Duodenal mucosa (tissue), 2 donors: ENCODE measurements at regions not wholly inside any gene's neighbourhood (a gene's known extent, or its start where the extent isn't known, plus 50 kb on each side); places are given as distances from the start of the nearest gene placed in this dataset.

ENCODE experiments used
- H3K27ac ChIP-seq: one replicate; pipeline ENCODE4 v1.7.0; 2013; ENCODE audit warnings: low read depth, low read length
- H3K27me3 ChIP-seq, 2 donors: one replicate each; pipeline ENCODE4 v1.7.0; 2013; ENCODE audit warnings: low read length in 2 of 2, control low read depth in 1 of 2; ENCODE audit not compliant: insufficient read depth in 2 of 2, control insufficient read depth in 1 of 2
- H3K36me3 ChIP-seq, 2 donors: one replicate each; pipeline ENCODE4 v1.7.0; 2013; ENCODE audit warnings: low read length in 2 of 2, control low read depth in 1 of 2; ENCODE audit not compliant: insufficient read depth in 2 of 2, control insufficient read depth in 1 of 2
- H3K4me1 ChIP-seq, 2 donors: one replicate each; pipeline ENCODE4 v1.7.0; 2013; ENCODE audit warnings: low read length in 2 of 2, control low read depth in 1 of 2; ENCODE audit not compliant: insufficient read depth in 2 of 2, control insufficient read depth in 1 of 2
- H3K4me3 ChIP-seq, 2 donors: one replicate each; pipeline ENCODE4 v1.7.0; 2013; ENCODE audit warnings: low read length in 2 of 2, low read depth in 1 of 2
- H3K9ac ChIP-seq, 2 donors: one replicate each; pipeline ENCODE4 v1.7.0; 2013; ENCODE audit warnings: low read length in 2 of 2, low read depth in 1 of 2
- H3K9me3 ChIP-seq, 2 donors: one replicate each; pipeline ENCODE4 v1.7.0; 2013; ENCODE audit warnings: low read length in 2 of 2, control low read depth in 1 of 2; ENCODE audit not compliant: control insufficient read depth in 1 of 2

- H3K4me1 ChIP-seq: no peaks in the 10 kb centered on the region
- no peaks in the 10 kb centered on the region for H3K36me3 ChIP-seq
- H3K27ac ChIP-seq: no peak overlapping the region
- no peak overlapping the region for H3K9ac ChIP-seq
- no peak overlapping the region for H3K4me3 ChIP-seq
- H3K27me3 ChIP-seq: no peaks in the 10 kb centered on the region
- H3K9me3 ChIP-seq: peaks cover 4 to 7% of the 10 kb centered on the region in 2 donors
These were observed 298.4 kb upstream of the CDH9 start for GRCh38 chr5:27336817-27337216.

- H3K36me3 ChIP-seq: no peaks in the 10 kb centered on the region
- H3K4me3 ChIP-seq: no peak overlapping the region
- peaks cover 2 to 12% of the 10 kb centered on the region in 2 donors for H3K9me3 ChIP-seq
- H3K27me3 ChIP-seq: no peaks in the 10 kb centered on the region
- no peak overlapping the region for H3K9ac ChIP-seq
- H3K4me1 ChIP-seq: no peaks in the 10 kb centered on the region
- H3K27ac ChIP-seq: no peak overlapping the region
These were observed 290.1 kb upstream of the CDH9 start for GRCh38 chr5:27328480-27328879.

GRCh38 chr5:27325513-27325912 lies 287.1 kb upstream of the CDH9 start:
- H3K4me3 ChIP-seq: no peak overlapping the region

GRCh38 chr5:27318701-27319100 lies 280.3 kb upstream of the CDH9 start:
- Histone ChIP-seq H3K27ac (no peak overlapping the region), H3K4me1 (no peaks in the 10 kb centered on the region), H3K27me3 (no peaks in the 10 kb centered on the region), H3K9me3 (peaks cover 3 to 9% of the 10 kb centered on the region in 2 donors), H3K4me3 (no peak overlapping the region), H3K9ac (no peak overlapping the region), H3K36me3 (no peaks in the 10 kb centered on the region)

More at GRCh38 chr5:27325513-27325912, 287.1 kb upstream of the CDH9 start:
- no peak overlapping the region for H3K9ac ChIP-seq
- peaks cover 0 to 3% of the 10 kb centered on the region in 2 donors for H3K9me3 ChIP-seq
- H3K27ac ChIP-seq: no peak overlapping the region
- no peaks in the 10 kb centered on the region for H3K4me1 ChIP-seq
- no peaks in the 10 kb centered on the region for H3K27me3 ChIP-seq
- no peaks in the 10 kb centered on the region for H3K36me3 ChIP-seq

GRCh38 chr5:27316271-27316650 lies 277.9 kb upstream of the CDH9 start:
- Histone ChIP-seq H3K9ac (no peak overlapping the region), H3K4me3 (no peak overlapping the region), H3K27ac (no peak overlapping the region), H3K9me3 (peaks cover 3 to 19% of the 10 kb centered on the region in 2 donors), H3K4me1 (no peaks in the 10 kb centered on the region), H3K36me3 (no peaks in the 10 kb centered on the region), H3K27me3 (no peaks in the 10 kb centered on the region)

GRCh38 chr5:27315363-27316270 lies 277.2 kb upstream of the CDH9 start:
- H3K4me1 ChIP-seq: no peaks in the 10 kb centered on the region
- H3K4me3 ChIP-seq: no peak overlapping the region
- H3K9ac ChIP-seq: no peak overlapping the region
- H3K9me3 ChIP-seq: peaks cover 3 to 19% of the 10 kb centered on the region in 2 donors
- no peaks in the 10 kb centered on the region for H3K36me3 ChIP-seq
- no peak overlapping the region for H3K27ac ChIP-seq
- H3K27me3 ChIP-seq: no peaks in the 10 kb centered on the region

- Histone ChIP-seq H3K9ac (no peak overlapping the region), H3K4me1 (no peaks in the 10 kb centered on the region), H3K27me3 (no peaks in the 10 kb centered on the region), H3K36me3 (no peaks in the 10 kb centered on the region), H3K4me3 (no peak overlapping the region), H3K9me3 (peaks cover 0 to 19% of the 10 kb centered on the region in 2 donors), H3K27ac (no peak overlapping the region)
These were observed 275.2 kb upstream of the CDH9 start for GRCh38 chr5:27313549-27313948.

GRCh38 chr5:27312291-27312893 lies 274.0 kb upstream of the CDH9 start:
- no peak overlapping the region for H3K27ac ChIP-seq
- no peak overlapping the region for H3K9ac ChIP-seq
- no peaks in the 10 kb centered on the region for H3K27me3 ChIP-seq
- peaks cover 0 to 22% of the 10 kb centered on the region in 2 donors for H3K9me3 ChIP-seq
- H3K36me3 ChIP-seq: no peaks in the 10 kb centered on the region
- no peaks in the 10 kb centered on the region for H3K4me1 ChIP-seq
- H3K4me3 ChIP-seq: no peak overlapping the region

- Histone ChIP-seq H3K27ac (no peak overlapping the region), H3K4me1 (no peaks in the 10 kb centered on the region), H3K9ac (no peak overlapping the region), H3K36me3 (no peaks in the 10 kb centered on the region), H3K4me3 (no peak overlapping the region), H3K27me3 (no peaks in the 10 kb centered on the region), H3K9me3 (peaks cover 0 to 22% of the 10 kb centered on the region in 2 donors)
These were observed 273.2 kb upstream of the CDH9 start for GRCh38 chr5:27311544-27311943.

- Histone ChIP-seq H3K4me1 (no peaks in the 10 kb centered on the region), H3K4me3 (no peak overlapping the region), H3K27me3 (no peaks in the 10 kb centered on the region), H3K36me3 (no peaks in the 10 kb centered on the region), H3K9ac (no peak overlapping the region), H3K27ac (no peak overlapping the region), H3K9me3 (peaks cover 3 to 13% of the 10 kb centered on the region in 2 donors)
These were observed 269.8 kb upstream of the CDH9 start for GRCh38 chr5:27308153-27308552.
